Pons (tissue), 1 donor: ENCODE measurements at regions not wholly inside any gene's neighbourhood (a gene's known extent, or its start where the extent isn't known, plus 50 kb on each side); places are given as distances from the start of the nearest gene placed in this dataset.
"Not testable (repeated sequence)": the region's sequence is repeated elsewhere in the genome, so short reads cannot be mapped to it uniquely, and the experiment has no call there.

Experiments
- DNase-seq: peaks from one replicate; pipeline ENCODE4 v3.0.0-alpha.2; 2016; ENCODE audit warnings: low spot score

GRCh38 chr20:23299673-23300050 is 50.9 kb upstream of the NXT1 start:
- DNase-seq = no peak

- no peak for DNase-seq
Observed at GRCh38 chr20:23298926-23299672, 51.5 kb upstream of the NXT1 start.

GRCh38 chr20:23298155-23298554 is 52.4 kb upstream of the NXT1 start:
- no peak for DNase-seq

GRCh38 chr20:23296841-23297701 is 53.5 kb upstream of the NXT1 start:
- DNase-seq = no peak

GRCh38 chr20:23295934-23296333 is 54.7 kb upstream of the NXT1 start:
- DNase-seq = no peak

- no peak for DNase-seq
Observed at GRCh38 chr20:23294671-23295070, 55.9 kb upstream of the NXT1 start.

- DNase-seq = no peak
Observed at GRCh38 chr20:23294166-23294565, 56.4 kb upstream of the NXT1 start.

GRCh38 chr20:23293689-23294088 is 56.9 kb upstream of the NXT1 start:
- no peak for DNase-seq

- DNase-seq = not testable (repeated sequence)
Observed at GRCh38 chr20:23292311-23292710, 58.3 kb upstream of the NXT1 start.

GRCh38 chr20:23291575-23292240 is 58.9 kb upstream of the NXT1 start:
- no peak for DNase-seq

GRCh38 chr20:23290761-23291574 is 59.6 kb upstream of the NXT1 start:
- DNase-seq = no peak

GRCh38 chr20:23289724-23290395 is 60.7 kb upstream of the NXT1 start:
- DNase-seq = no peak

GRCh38 chr20:23289249-23289648 is 61.3 kb upstream of the NXT1 start:
- DNase-seq = no peak

- DNase-seq = no peak
Observed at GRCh38 chr20:23287354-23288190, 63.0 kb upstream of the NXT1 start.

- no peak for DNase-seq
Observed at GRCh38 chr20:23286346-23286745, 64.2 kb upstream of the NXT1 start.

- DNase-seq = no peak
Observed at GRCh38 chr20:23285536-23285935, 65.1 kb upstream of the NXT1 start.

GRCh38 chr20:23284009-23284408 is 66.6 kb upstream of the NXT1 start:
- no peak for DNase-seq

- no peak for DNase-seq
Observed at GRCh38 chr20:23283096-23283850, 67.3 kb upstream of the NXT1 start.

GRCh38 chr20:23282546-23282945 is 68.0 kb upstream of the NXT1 start:
- no peak for DNase-seq

GRCh38 chr20:23282111-23282510 is 68.5 kb upstream of the NXT1 start:
- DNase-seq = no peak
